CD4-positive, alpha-beta T cell treated with Interleukin-4 for 1 hour (primary cell): ENCODE measurements at regions not wholly inside any gene's neighbourhood (a gene's known extent, or its start where the extent isn't known, plus 50 kb on each side); places are given as distances from the start of the nearest gene placed in this dataset.
"Not testable (repeated sequence)": the region's sequence is repeated elsewhere in the genome, so short reads cannot be mapped to it uniquely, and the experiment has no call there.

Experiments
- DNase-seq, 2 donors: peaks; one replicate each; pipeline ENCODE4 v3.0.0-alpha.2; 2020 to 2022

DNA sequence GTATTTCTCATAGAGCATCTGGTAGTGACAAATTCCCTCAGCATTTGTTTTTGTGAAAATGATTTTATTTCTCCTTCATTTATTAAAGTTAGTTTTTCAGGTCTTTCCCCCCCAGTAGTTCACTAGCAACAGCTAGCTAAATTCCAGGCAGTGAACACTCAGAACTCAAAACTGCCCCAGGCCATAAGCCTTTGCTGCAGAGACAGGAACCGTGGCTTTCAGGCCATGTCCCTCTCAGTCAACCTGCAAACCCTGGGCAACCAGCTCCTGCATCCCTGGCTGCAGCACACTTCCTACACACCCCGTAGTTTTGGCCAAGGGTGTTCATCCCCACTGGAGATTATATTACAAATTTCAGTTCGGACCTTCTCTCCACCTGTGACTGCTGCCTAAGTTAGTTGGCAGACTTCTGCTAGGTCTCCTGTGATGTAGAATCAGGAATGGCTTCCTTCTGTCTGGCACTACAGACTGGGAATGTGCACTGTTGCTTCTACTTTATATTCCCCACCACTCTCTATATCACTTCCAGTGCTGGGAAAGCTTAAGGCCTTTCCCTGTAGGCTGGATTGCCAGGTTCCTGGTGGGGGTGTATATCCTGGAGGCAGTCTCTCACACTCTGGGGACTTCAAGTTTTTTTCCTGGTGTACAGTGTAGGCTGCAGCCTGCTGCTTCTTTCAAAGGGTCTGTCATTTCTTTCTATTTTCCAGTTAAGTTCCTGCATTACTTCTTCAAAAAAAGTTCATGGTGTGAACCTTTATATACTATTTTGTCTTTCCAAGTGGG is 924.4 kb upstream of the LRFN5 start:
- DNase-seq = no peak

DNA sequence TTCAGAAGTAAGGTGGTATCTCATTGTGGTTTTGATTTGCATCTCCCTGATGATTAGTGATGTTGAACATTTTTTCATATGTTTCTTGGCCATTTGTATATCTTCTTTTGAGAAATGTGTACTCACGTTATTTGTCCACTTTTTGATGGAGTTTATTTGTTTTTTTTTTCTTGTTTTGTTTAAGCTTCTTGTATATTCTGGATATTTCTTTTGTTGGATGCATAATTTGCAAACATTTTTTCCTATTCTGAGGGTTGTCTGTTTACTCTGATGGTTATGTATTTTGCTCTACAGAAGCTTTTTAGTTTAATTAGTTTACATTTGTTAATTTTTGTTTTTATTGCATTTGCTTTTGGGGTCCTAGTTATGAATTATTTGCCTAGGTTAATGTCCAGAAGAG is 927.4 kb upstream of the LRFN5 start:
- DNase-seq = no peak

DNA sequence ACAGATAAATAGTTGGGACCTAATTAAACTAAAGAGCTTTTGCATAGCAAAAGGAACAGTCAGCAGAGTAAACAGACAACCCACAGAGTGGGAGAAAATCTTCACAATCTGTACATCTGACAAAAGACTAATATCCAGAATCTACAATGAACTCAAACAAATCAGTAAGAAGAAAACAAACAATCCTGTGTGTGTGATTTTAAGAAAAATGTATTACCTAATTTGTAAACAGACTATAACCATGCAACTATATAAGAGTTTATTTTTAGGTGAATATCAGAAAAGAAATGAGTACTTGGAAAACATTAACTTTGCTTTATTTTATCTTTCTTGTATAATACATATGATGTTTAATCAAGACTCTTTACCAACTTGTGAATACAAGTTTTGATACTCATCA is 929.5 kb upstream of the LRFN5 start:
- DNase-seq = not testable (repeated sequence)

DNA sequence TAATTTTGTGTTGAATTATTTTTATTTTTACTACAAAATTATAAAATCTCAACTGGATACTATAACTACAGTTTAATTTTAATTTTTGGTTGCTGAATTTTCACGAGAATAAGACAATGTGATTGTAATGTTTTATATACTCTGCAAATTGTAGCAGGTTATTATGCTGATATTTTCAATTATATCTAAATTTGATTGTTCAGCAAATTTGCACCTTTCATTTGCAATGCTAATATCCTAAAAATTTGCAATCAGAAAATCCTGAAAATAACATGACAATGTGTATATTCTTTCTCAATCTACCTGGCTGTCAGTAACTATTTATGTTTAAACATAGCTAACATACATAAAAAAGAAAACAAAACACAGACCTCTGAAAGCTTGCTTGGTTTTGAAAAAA is 932.2 kb upstream of the LRFN5 start:
- no peak for DNase-seq

DNA sequence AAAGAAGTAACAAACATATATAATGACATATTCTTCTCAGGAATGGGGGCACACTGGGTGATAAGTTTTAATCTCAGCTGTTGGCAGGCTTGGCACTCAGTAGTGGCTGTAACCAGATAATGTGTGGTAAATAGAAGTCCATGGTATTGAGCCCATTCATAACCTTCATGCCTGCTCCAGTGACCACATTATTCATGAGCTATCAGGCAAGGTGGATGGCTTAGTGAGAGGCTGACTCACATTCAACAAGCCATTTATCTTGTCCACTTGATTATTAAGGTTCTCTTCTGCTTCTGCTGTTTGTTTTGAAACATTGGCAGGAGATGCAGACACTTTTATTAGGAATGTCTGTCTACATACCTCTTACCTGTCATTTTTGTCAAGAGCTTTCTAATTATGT is 950.4 kb upstream of the LRFN5 start:
- DNase-seq = no peak

DNA sequence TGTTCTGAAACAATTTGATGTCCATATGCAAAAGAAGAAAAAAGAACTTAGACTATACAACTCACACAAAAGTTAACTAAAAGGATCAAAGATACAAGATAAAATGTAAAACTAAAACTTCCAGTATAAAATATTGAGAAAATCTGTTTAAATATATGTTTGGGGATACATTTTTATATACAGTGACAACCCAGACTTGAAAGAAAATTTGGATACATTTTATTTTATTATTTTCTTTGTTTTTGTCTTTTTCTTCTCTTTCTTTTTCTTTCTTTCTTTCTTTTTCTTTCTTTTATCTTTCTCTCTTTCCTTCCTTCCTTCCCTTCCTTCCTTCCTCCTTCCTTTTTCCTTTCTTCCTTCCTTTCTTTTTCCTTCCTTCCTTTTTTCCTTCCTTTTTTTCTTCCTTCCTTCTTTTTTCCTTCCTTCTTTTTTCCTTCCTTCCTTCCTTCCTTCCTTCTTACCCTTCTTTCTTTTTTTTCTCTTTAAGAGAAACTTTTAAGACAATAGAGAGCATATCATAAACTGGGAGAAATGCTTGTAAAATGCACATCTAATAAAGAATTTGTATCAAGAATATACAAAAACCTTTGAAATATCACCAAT is 954.5 kb upstream of the LRFN5 start:
- DNase-seq = no peak

DNA sequence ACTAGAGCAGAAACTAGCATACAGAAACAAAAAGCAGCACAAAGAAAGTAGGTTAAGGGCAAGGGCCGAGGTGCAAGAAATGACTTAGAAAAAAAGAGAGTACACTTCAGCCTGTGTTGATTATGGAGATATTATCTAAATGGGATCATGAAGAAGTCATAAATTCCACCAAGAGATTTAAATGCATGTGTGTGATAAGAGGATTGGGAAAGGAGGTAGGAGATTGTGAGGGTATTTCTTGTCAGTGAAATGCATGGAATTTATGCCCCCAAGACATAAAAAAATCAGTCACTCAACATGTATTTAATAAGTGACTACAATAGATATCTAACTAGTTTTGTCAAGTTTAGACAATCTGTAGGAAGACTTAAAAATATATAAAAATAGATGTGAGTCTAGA is 976.2 kb upstream of the LRFN5 start:
- no peak for DNase-seq

DNA sequence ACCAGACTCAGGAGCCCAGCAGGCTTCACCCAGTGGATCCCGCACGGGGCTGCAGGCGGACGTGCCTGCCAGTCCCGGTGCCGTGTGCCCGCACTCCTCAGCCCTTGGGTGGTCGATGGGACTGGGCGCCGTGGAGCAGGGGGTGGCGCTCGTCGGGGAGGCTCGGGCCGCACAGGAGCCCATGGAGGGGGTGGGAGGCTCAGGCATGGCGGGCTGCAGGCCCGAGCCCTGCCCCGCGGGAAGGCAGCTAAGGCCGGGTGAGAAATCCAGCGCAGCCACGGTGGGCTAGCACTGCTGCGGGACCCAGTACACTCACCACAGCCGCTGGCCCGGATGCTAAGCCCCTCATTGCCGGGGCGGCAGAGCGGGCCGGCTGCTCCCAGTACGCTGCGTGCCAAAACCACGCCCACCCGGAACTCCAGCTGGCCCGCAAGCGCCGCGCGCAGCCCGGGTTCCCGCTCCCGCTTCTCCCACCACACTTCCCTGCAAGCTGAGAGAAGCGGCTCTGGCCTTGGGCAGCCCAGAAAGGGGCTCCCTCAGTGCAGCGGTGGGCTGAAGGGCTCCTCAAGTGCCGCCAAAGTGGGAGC is 977.0 kb upstream of the LRFN5 start:
- not testable (repeated sequence) for DNase-seq

DNA sequence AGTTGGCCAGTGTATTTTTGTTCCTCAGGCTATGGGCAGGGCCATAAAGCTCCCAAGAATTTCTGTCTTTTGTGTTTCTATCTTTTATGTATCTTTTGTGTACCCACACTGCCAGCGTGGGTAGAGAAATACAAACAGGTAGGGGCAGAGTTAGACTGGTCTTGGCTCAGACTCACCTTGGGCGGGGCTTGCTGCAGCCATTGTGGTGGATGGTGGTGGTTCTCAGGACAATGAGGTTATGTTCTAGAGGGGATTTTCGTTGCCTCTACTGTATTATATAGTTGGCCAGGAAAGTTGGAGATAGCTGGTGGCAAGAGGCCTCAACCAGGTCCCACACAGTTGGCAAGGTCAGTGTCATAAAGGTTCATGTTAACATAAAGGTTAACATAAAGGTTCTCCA is 977.5 kb upstream of the LRFN5 start:
- no peak for DNase-seq

DNA sequence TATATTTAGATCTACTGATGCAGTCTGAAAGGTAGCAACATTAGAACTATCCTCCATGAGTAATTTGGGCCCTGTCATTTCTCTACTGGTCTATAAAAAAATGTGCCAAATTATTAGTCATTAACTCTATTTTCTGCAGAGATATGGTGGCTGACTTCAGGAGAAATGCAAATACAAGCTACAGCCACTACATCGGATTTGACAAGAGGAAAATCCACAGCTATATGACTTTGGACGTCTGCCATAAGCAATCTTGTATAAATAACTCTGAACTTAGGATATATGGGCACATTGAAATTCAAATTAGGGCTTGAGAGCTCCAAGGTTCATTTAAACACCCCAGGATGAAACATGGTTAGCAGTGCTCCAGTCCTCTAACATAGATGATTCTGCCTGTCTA is 983.0 kb upstream of the LRFN5 start:
- no peak for DNase-seq

DNA sequence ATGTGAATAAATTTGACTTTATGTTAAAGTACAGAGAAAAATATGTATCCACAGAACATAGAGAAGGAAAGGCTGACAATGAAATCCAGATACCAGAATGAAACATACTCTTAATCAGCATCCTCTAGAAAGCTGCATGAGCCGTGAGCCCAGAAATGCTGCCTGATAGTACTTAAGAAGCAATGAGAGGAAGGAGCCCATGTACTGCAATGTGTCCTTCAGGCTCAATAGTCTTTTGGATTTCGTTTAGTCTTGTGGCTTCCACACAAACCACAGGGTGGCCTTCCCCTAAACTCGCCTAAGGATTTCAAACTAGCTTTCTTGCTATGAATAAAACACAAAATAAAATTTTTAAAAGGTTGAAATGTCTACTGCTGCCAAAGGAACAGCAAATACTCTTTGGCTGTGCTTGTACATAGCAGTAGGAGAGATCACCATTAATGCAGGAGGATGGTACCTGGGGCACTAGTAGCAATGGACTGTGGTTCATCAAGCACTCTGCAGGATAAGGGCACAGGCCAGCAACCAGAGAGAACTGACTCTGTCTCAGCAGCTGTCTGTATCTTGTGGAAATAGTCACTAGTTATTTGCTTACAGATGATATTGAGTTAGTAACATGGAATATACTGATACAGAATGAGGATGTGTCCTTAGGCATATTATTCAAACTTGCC is 988.3 kb upstream of the LRFN5 start:
- no peak for DNase-seq

DNA sequence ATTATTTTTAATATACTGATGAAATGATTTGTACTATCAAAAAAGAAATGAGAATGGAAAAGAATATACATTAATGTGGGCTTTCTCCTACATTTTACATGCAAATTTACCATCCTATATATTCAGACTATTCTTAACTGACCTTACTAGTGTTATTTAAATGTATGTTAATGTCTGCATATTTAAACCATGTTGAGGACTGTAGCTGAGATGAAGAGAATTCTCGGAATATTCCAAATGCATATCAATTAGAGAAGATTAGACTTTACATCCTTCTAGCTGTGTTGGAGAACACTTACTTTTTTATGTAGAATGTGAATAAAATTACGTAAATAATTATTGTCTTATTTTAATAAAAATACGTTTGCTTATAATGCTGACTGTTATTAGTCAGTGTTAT is 990.1 kb upstream of the LRFN5 start:
- no peak for DNase-seq

DNA sequence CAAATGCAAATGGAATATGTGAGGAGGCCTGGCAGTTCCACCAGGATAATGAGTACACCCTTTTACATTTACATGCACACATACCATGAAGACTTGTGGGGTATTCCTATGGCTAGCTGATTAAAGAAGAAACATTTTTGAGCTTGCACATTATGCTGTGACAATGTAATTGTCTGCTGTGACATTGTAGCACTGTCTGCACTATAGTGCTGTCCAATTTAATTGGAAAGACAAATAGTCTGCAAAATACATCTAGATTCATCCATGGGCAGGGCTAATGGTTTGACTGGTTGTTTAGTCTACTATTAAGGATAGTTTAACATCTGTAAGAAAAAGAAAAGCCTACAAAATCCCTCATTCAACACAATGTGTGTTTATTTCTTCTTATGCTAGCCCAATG is 1005.6 kb upstream of the LRFN5 start:
- no peak for DNase-seq

DNA sequence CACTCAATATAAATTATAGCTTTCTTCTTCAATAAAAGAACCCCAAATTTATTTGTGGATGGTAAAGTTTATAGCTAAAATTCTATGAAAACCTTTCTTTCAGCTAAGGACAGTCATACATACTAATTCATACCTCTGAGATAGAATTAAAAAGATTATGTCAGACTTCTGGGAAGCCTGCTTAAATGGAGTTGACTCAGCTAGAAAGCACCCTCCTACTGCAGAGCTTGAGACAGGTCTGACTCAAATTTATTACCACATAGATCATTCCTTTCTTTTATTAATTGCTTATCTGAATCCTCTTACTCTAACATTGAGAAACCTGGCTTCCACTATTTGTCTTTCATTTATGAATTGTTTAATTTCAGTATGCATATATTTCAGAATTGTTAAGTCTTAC is 1007.0 kb upstream of the LRFN5 start:
- DNase-seq = no peak

DNA sequence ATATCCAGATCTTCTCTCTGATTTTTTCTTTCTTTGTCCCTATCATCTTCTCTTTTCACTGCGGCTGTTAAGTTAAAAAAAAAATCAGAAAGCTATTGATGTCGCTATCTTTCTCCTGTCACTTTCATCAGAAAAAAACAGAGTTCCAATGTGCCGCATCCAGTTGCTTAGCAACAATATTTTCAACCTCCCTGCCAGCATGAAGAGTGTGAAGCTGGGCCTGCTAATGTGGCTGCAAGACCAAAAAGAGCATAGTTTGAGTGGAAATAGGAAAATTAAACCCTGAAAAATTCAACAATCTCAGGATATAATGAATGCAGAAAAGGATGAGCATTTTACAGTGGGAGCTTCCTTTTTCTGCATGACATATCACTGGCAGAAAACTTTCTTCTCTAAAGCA is 1025.4 kb upstream of the LRFN5 start:
- no peak for DNase-seq

DNA sequence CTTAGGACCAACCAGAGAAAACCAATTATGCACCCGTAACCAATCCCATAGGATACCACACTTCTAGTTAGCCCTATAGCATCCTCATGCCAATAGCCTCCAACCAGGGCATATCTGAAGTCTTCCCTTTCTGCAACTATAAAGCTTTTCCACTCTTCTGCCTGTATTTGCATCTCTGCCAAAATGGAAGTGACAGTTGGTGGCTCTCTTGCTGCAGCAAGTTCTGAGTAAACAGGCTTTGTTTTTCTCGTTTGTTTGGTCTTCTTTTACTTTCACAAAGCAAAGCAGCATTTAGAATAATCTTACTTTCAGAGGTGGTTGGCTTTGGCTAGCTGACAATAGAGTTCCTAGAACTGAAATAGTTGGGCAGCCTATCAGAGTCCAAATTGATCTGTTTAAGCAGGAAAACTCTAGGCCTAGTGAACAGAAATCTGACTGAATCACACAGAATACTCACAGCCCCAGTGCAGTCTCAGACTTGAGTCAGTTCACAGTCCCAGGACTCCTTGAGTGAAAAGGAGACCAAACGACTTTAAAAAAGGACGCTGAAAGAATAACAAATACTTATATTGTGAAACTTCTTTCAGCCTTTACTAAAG is 1029.7 kb upstream of the LRFN5 start:
- DNase-seq = no peak

DNA sequence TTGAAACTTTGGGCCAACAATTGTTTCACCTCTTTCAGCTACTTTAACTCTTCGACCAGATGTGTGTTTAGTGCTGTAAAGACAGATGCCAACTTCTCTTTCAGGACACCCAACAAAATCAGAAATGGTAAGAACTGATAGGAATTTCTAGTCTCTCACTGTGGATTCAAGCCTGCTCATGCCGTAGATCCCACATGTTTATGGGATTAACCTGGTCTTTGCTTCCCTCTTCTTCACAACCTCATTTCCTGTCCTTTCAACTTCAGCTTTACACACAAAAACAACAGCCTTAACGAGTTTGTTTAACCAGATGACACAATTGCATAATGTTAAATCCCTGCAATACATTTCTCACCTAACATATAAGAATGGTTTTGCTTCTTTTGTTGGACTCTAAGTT is 1031.9 kb upstream of the LRFN5 start:
- no peak for DNase-seq

DNA sequence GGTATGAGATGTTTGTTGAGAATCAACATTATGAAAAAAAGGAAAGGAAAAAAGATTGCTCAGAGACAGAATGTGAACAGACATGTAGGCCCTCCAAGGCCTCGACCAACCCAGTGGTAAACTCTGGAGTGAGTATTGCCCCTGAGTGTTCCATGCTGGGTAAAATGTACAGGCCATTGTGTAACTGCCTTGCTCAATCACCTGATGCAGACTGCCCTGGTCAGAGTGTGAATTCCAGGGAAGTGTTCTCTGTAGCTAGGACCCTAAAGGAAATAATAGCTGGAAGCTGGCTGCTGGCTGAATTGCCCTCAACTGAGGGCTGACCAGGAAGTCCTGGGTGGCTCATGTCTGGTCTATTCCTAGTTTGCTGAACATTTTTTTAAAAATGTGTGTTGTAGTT is 1081.4 kb upstream of the LRFN5 start:
- DNase-seq = no peak

DNA sequence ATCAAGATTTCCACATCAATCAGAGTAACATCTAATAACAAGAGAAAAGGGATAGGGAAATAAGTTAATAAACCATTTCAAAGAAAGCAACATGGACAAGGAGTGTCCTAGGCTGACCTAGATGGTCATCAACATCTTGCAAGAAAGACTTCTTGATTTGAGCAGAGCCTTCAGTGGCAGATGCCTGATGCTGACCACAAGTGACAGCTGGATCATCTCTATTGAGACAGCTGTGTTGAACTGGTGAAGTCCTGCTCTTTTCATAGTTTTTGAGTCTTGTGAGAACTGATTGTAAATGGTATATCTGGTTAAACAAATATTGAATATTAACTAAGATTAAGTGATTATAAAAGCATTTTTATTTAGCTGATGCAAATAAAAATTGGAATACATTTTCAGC is 1083.6 kb upstream of the LRFN5 start:
- no peak for DNase-seq

DNA sequence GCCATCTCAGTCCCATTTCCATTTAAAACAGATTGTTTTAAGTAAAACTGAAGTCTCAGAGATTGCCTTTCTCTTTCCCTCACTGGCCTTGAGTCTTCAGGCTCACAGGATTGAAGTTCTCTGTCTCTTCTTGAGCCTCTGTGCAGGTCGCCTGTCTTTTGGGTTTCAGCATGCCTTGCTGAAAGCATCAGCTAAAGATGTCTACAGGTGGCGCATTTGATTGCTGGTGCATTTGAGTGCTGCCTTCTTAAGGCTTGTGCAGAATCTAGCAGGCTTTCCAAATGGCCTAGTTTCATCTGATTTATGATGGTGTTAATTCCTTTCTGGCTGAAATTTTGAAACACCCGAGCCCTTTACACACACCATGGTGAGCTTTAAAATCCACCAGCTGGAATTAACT is 1062.2 kb upstream of the FBXO33 start:
- no peak for DNase-seq

DNA sequence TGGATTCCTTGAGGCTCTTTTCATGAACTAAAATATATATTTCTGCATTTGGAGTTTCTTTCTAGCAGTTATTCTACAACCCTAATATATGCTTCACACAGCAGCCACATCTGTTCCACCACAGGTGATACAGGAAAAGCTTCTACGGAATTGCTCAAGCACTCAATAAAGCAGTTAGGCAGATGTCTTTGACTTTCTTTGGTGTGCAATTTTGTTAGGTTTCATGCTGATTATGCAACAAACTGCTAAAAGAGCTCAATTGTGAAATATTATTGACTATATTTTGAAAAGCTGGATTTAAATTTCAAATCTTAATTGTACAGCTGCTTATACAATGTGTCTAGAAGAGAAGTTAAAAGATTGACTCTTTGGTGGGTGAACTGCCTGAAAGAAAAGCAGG is 1055.6 kb upstream of the FBXO33 start:
- no peak for DNase-seq

DNA sequence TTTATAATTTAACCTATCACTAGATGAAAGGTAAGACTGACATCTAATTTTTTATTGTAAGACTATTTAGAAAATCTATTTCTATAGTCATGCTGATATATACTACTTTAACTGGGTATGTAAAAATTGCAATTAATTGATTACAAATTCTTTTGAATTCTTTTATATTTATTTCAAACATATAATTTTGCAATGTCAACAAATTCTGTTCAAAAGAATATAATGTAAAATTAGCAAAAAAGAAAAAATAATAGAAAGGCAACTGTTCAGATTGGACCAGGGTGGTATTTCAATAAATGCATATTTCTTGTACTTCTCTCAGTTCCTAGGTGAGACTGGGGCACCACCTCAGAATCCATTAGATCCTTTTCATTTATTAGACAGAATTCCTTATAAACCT is 1053.5 kb upstream of the FBXO33 start:
- DNase-seq = no peak

DNA sequence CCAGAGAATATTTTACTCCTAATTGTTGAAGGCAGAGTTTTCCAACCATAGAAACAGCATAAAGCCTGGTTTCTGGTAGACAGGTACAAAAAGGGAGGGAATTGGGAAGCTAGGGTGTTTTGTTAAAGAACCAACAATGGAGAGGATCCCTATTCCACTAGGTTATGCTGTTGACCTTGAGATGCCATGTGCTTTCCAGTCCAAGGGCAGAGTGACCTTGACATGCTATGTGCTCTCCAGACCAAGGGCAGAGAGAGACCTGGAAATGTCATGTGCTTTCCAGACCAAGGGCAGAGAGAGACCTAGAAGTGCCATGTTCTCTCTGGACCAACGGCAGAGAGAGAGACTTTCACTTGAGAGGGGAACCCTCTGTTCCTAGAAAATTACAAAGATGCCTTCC is 1043.8 kb upstream of the FBXO33 start:
- no peak for DNase-seq

DNA sequence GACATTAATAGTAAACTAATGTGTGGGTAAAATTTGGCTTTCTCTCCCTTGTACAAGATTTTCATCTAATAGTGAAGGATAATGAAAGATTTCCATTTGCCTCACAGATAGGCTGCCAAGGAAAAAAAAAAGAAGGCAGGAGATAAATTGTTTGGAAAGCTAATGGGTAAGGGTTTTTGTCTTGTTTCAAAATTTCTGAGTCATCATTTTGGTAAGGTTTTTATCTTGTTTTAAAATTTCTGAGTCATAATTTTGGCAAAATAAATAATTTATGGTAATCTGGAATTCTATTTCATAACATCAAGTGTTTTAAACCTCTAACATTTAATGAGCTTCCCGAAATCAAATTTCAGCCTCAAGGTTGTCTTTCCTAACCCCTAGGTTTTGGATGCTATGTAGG is 1035.7 kb upstream of the FBXO33 start:
- DNase-seq = no peak
